ENCODE measurements at regions not wholly inside any gene's neighbourhood (a gene's known extent, or its start where the extent isn't known, plus 50 kb on each side); places are given as distances from the start of the nearest gene placed in this dataset.
A peak's percentile ranks its signal among the peaks of the same experiment; 100 is the strongest.

DNA sequence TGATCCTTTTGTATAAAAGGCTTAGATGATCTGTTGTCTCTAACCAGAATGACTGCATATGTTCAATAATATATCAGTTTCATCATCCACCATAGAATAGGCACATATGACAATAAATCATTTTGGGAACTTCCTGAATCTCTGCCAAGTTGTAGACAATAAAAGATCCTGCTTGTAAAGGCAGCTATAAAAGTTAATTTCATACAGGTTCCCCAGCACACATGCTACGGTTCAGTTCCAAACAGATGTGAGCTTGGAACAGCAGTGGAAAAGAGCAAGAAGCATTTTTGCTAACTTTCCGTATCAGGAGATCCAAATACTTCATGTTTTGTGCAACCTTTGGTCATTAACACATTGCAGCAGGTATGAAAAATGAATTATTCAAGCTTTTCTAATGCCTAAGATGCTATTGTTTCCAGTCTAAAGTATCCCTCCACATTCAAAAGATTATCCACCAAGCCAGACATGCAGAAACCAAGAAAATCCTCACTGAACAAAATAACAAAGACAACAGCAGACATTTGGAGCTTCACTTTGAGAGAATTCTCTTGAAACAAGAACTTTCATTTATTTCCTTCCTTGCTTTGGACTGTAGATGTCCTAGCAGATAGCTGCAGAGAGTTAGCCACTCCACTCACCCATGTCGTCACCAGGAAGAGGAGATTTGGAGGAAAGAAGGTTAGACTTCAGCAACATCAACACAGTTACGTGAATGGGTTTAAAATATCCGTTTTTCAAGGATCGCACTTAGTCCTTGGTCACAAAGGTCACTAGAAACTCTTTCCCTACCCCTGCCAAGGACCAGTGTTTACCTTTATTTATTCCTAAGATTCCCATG lies 453.5 kb upstream of the JARID2 start:
- no peak for ATAC-seq (ENCODE audit: poor library complexity)
- no peak for DNase-seq
- intact Hi-C loops (cut with DNase I): no loop called here

GRCh38 chr6:14795451-14795850 lies 450.4 kb upstream of the JARID2 start:
- intact Hi-C loops (cut with DNase I): no loop called here
- no peak for DNase-seq
- no peak for ATAC-seq (ENCODE audit: poor library complexity)

GRCh38 chr6:14796974-14797762 lies 448.7 kb upstream of the JARID2 start:
- ATAC-seq (ENCODE audit: poor library complexity) (no peak), DNase-seq (no peak)
- intact Hi-C loops (cut with DNase I): no loop called here

GRCh38 chr6:14797875-14798593 lies 447.8 kb upstream of the JARID2 start:
- DNase-seq (no peak), ATAC-seq (ENCODE audit: poor library complexity) (no peak)
- intact Hi-C loops (cut with DNase I): no loop called here

GRCh38 chr6:14798594-14798982 lies 447.3 kb upstream of the JARID2 start:
- DNase-seq: no peak
- no peak for ATAC-seq (ENCODE audit: poor library complexity)
- intact Hi-C loops (cut with DNase I): no loop called here

GRCh38 chr6:14798996-14799588 lies 446.8 kb upstream of the JARID2 start:
- no peak for DNase-seq
- intact Hi-C loops (cut with DNase I): no loop called here
- no peak for ATAC-seq (ENCODE audit: poor library complexity)

DNA sequence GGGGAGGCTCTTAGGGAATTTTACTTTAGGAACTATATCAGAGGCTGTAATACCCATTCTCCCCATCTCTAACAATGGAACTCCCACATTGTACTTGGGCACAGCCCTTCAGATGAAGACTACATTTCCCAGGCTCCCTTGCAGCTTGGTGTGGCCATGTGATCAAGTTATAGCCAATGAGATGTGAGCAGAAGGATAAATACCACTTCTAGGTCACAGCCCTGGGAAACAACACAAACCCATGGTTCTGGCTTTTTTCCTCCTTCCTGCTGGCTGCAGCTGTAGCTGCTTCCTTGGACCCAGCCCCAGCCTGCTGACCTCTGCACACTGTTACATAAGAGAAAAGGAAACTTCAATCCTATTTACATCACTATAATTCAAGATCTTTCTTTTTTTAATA lies 445.9 kb upstream of the JARID2 start:
- intact Hi-C loops (cut with DNase I): no loop called here
- DNase-seq: peak; percentile 81

GRCh38 chr6:14802514-14803160 lies 443.2 kb upstream of the JARID2 start:
- no peak for DNase-seq
- intact Hi-C loops (cut with DNase I): no loop called here
- ATAC-seq (ENCODE audit: poor library complexity): no peak

More for the DNA sequence above, 445.9 kb upstream of the JARID2 start:
- peak; percentile 88 for ATAC-seq (ENCODE audit: poor library complexity)

GRCh38 chr6:14804001-14804784 lies 441.7 kb upstream of the JARID2 start:
- DNase-seq (no peak), ATAC-seq (ENCODE audit: poor library complexity) (no peak)
- intact Hi-C loops (cut with DNase I): no loop called here

DNA sequence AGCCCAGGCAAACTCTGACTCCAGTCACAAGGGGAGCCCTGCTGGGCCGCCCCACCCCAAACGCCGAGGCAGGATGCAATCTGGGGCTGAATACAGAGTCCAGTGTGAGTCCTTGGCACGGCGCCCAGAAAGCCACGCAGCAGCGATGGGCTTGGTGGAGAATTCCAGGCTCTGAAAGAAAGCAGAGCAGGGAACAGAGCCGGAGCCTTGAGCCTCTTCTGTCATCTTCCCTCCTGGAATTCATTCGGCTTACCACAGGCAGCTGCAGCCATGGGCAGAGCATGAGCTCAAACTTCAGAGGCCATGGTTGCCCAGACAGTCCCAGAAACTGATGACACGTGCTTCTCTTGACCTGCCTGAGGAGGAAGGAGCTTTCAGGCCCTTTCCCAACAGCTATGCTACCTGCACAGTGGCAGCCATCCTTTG lies 441.1 kb upstream of the JARID2 start:
- intact Hi-C loops (cut with DNase I): no loop called here
- ATAC-seq (ENCODE audit: poor library complexity): peak; percentile 78
- DNase-seq: peak; percentile 92

DNA sequence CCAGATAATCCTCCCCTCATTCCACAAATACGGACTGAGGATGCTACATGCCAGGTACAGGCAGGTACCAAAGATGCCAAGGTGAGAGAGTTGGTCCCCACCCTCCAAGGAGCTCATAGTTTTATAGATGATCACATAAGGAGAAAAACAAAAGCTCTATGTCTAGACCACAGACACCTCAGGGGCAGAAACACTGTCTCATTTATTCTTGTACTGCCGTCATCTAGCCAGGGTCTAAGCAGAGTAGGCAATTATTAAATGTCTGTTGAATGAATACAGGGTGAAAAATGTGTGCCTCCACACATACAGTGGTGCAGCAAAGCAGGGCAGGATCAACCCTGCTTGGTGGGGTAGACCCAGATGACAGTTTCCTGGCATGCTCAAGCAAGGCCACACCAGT lies 439.8 kb upstream of the JARID2 start:
- no peak for DNase-seq
- intact Hi-C loops (cut with DNase I): no loop called here
- no peak for ATAC-seq (ENCODE audit: poor library complexity)

DNA sequence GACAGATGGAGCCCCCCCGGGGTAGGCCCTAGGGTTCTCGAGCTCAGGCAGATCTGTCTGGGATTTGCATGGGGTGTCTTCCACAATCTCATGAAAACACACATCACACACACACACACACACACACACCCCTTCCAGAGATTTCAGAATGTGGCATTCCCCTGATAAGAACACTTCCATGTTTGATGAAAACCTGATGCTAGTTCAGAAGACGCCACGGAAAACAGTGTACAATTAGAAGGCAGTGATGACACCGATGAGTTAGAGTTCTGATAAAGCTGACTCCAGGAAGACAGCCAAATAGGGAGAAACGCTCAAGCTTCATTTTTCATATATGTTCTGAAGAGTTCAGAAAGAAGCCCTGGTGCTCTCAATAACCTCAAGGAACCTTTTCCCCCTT lies 438.7 kb upstream of the JARID2 start:
- ATAC-seq (ENCODE audit: poor library complexity) (no peak), DNase-seq (no peak)
- intact Hi-C loops (cut with DNase I): no loop called here

DNA sequence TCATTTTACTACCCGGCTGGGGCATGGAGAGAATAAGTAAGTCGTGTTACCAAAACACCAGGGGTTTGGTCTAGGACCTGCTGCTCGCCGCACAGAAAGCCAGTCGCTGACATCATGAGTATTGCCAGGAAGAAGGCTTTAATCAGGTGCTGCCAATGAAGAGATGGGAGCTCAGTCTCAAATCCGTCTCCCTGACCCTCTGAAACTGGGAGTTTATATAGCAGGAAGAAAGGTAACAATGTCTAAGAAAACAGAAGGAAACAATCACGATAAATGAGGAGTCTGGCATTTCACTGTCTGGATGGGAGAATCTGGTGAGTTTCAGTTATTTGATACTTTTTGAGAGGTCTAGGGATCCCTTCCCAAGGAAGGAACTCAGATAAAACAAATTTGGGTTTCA lies 437.9 kb upstream of the JARID2 start:
- ATAC-seq (ENCODE audit: poor library complexity) (no peak), DNase-seq (no peak)
- intact Hi-C loops (cut with DNase I): no loop called here

DNA sequence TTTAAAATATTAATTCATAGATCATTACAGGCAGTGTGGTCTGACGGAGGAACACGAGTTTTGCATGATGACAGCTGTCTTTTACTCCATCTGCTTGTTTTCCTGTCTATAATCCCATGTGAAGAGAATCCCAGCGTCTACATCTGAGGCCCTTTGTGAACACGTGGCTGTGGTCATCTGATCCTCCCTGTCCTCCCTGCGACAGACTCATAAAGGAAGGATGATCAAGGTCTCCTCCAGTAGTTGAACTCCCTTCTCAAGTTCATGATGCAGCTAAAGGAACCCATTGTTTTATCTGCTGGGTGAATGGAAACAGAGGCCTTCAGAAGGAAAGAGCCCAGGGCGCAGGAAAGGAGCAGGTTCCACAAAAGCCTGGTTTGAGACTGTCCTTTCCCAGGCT lies 435.8 kb upstream of the JARID2 start:
- DNase-seq (no peak), ATAC-seq (ENCODE audit: poor library complexity) (no peak)
- intact Hi-C loops (cut with DNase I): no loop called here

- intact Hi-C loops (cut with DNase I): no loop called here
- no peak for DNase-seq
- peak; percentile 46 for ATAC-seq (ENCODE audit: poor library complexity)
Measured at GRCh38 chr6:14811775-14812428, 434.0 kb upstream of the JARID2 start.

- intact Hi-C loops (cut with DNase I): no loop called here
- ATAC-seq (ENCODE audit: poor library complexity) (no peak), DNase-seq (no peak)
Measured at GRCh38 chr6:14814016-14814415, 431.9 kb upstream of the JARID2 start.

- ATAC-seq (ENCODE audit: poor library complexity) (no peak), DNase-seq (no peak)
- intact Hi-C loops (cut with DNase I): no loop called here
Measured at GRCh38 chr6:14816116-14816859, 429.6 kb upstream of the JARID2 start.

Data from Right ventricle myocardium superior (tissue), 1 donor.